ENCODE measurements at regions not wholly inside any gene's neighbourhood (a gene's known extent, or its start where the extent isn't known, plus 50 kb on each side); places are given as distances from the start of the nearest gene placed in this dataset.

DNA sequence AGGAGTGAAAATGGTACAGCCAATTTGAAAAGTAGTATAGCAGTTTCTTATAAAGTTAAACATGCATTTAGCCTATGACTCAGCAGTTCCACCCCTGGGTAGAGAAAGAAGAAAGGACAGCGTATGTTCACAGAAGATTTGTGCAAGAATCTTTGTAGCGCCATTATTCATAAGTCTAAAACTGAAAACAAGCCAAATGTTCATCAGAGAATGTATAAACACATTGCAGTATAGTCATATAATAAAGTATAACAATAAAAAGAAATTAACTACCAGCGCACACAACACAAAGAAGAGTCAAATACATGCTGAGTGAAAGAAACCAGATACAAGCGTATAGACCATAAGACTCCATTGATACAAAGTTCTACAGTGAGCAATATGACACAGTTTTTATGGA is 294.0 kb downstream of the SAMD5 start:
- intact Hi-C loops (cut with DNase I) = no loop called here
- DNase-seq = no peak

DNA sequence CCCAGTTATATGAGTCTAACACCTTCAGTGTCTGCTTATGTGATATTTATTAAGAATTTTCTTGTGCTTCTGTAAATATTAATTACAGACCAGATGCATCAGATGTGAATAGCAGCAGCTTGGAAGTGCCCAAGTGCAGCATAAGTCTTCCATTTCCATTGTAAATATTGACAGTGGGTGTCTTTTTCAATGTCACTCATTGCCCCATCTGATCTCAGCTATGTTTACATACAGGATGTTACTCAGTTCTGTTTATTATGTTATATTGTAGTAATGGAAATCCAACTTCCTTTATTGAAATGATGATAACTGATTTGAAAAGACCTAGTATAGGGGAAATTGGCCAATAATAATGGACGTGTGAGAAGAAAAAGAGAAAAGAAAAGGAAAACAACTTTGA is 296.7 kb downstream of the SAMD5 start:
- DNase-seq = no peak
- intact Hi-C loops (cut with DNase I) = no loop called here

GRCh38 chr6:147806697-147807096 is 298.2 kb downstream of the SAMD5 start:
- intact Hi-C loops (cut with DNase I) = no loop called here
- no peak for DNase-seq

GRCh38 chr6:147808640-147809039 is 300.1 kb downstream of the SAMD5 start:
- intact Hi-C loops (cut with DNase I) = no loop called here
- no peak for DNase-seq

DNA sequence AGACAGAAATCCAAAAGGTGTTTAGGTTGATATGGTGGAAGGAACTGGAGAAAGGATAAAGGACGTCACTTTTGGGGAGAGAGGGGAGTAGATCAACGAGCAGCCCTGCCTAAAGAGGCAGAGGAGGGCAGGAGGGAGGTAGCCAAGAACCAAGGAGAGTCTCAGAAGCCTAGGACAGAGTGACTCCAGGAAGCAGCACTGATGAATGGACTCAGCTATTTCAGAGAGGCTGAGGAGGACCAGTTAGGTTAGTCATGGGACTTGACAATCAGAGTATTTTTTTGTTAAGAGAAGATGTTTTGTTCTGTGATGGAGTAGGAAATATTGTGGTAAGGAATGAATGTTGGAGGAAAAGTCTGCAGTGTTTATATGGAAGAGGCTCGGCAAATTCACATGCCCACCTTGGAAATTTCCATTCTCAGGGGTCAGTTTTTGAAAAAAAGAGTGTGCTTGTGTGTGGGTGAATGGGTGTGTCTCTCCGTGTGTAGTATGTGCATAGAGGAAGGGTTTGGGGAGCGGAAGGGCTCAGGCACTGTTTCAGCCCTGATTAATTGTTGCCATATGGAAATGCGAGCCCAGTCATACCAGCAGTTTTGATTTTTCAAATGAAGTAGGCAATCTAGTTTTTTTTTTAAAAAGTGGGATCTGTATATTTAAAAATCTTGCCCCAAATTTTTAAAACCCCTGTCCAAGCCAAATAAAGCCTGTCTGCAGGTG is 303.6 kb downstream of the SAMD5 start:
- intact Hi-C loops (cut with DNase I) = no loop called here
- no peak for DNase-seq

- intact Hi-C loops (cut with DNase I) = no loop called here
- no peak for DNase-seq
These were observed 308.7 kb downstream of the SAMD5 start for GRCh38 chr6:147817042-147817689.

- intact Hi-C loops (cut with DNase I) = no loop called here
- DNase-seq = no peak
These were observed 312.0 kb downstream of the SAMD5 start for GRCh38 chr6:147820520-147820919.

DNA sequence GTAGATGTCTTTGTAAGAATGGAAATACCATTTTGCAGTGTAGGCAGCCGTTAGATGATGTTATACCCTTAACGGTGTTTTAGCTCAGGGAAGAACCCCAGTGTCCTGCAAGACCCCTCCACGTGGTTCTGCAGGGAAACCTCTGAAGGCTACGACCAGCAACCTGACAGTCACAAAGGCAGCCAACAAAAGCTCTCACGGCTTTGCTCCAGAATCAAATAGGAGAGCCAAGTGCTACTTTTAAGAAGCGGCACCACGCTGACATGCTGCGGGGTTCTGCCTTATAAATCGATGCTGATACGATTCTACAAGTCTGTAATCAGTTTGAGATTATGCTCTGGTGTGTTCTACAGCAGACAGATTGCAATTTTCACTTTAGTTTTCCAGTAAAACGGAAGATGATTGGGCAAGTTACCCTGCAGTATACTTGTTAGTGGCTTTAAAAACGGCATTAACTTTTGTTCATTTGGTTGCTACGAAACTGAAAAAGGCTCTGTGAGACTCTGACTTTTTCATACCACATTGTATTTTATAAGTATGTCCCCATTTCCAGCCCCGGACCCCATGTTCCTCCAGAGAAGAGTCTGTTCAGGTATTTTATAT is 312.9 kb downstream of the SAMD5 start:
- intact Hi-C loops (cut with DNase I) = no loop called here
- no peak for DNase-seq

DNA sequence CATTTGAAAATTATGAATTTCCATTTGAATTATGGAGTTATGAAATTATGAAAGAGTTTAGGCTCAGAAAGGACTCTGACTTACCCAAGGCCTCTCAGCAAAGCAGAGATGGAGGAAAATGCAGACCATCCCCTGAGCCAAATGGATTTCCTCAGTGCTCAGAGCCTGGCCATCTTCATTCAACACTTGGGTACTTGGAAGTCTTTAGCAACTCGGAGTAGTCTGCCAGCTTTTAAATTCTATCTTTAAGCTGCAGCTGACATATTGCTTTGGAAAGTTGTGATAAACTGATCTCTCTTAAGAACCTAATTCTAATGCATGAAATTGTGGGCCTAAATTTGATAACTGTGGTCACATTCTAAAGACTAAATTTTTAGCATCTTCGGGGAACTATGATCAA is 315.4 kb downstream of the SAMD5 start:
- intact Hi-C loops (cut with DNase I) = no loop called here
- no peak for DNase-seq

DNA sequence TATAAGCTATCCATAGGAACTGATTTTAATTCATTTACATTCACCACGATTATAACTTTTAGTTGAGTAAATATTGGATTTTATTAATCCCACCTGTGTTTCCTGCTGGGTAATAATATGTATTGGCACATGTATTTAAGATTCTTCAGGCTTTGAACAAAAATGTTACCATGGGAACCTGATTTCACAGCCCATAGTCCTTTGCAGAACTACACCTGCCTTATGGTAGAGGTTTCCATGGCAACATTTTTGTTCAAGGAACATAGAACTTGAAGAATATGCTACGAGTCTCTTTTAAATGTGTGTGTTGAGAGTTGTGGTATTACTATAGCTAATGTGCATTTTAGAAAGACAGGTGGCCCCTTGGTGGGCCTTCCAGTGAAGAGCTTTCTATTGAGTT is 317.4 kb downstream of the SAMD5 start:
- intact Hi-C loops (cut with DNase I) = no loop called here
- DNase-seq = no peak

DNA sequence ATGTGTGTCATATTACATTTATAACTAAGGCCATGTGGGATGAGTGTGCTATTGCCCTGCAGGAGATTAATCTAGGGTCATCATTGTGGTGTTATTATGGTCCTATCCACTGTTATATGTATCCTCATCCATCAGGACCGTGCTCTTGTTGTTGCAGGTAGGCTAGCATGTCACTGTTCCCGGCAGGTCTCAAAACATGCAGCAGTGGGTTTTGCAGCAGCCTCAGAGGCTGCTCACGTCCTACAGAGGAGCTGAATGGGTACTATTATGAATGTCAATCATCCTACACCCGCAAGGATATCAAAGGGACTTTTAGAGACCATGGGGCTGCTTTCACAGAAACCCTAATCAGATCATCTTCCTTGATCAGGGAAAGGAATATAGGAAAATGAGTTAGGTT is 318.2 kb downstream of the SAMD5 start:
- no peak for DNase-seq
- intact Hi-C loops (cut with DNase I) = no loop called here

DNA sequence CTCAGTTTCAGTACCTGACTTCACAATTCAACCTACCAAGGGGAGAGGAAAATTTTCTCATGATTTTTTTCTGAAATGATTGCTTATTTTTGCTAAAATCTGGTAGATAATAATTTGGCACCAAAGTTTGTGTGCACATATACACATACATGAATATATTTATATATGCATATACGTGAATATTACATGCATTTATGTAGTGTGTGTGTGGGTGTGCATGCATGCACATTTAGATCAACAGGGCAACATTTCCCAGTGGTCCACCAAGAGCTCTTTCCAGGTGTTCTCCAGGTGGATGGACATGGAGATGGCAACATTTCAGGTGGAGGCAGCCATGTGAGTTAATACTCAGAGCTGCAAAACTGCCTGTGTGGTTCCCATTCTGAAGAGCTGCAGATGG is 320.9 kb downstream of the SAMD5 start:
- intact Hi-C loops (cut with DNase I) = no loop called here

GRCh38 chr6:147829835-147830234 is 321.3 kb downstream of the SAMD5 start:
- no peak for DNase-seq
- intact Hi-C loops (cut with DNase I) = no loop called here

More for the DNA sequence above, 320.9 kb downstream of the SAMD5 start:
- DNase-seq = no peak

- no peak for DNase-seq
- intact Hi-C loops (cut with DNase I) = no loop called here
These were observed 322.9 kb downstream of the SAMD5 start for GRCh38 chr6:147831356-147831755.

DNA sequence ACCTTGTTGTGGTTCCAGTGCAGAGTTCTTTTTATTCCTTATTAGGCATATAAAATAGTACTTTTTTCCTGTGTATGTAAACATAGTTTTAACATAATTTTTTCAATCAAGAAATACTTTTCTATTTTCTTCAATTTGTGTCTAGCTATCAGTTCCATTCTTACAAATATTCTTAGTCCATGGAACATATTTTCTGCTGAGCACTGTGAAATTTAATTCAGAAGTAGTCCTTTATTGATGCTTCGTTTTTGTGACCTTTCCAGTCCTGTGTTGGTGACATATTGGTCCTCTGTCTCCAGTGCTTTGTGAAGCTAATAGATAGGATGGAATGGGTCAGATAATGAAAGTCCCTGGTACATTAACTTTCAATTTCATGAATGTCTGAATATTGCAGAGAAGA is 325.1 kb downstream of the SAMD5 start:
- intact Hi-C loops (cut with DNase I) = no loop called here
- DNase-seq = no peak

- intact Hi-C loops (cut with DNase I) = no loop called here
- DNase-seq = no peak
These were observed 325.7 kb downstream of the SAMD5 start for GRCh38 chr6:147834084-147834776.

- no peak for DNase-seq
- intact Hi-C loops (cut with DNase I) = no loop called here
These were observed 329.1 kb downstream of the SAMD5 start for GRCh38 chr6:147837540-147837939.

DNA sequence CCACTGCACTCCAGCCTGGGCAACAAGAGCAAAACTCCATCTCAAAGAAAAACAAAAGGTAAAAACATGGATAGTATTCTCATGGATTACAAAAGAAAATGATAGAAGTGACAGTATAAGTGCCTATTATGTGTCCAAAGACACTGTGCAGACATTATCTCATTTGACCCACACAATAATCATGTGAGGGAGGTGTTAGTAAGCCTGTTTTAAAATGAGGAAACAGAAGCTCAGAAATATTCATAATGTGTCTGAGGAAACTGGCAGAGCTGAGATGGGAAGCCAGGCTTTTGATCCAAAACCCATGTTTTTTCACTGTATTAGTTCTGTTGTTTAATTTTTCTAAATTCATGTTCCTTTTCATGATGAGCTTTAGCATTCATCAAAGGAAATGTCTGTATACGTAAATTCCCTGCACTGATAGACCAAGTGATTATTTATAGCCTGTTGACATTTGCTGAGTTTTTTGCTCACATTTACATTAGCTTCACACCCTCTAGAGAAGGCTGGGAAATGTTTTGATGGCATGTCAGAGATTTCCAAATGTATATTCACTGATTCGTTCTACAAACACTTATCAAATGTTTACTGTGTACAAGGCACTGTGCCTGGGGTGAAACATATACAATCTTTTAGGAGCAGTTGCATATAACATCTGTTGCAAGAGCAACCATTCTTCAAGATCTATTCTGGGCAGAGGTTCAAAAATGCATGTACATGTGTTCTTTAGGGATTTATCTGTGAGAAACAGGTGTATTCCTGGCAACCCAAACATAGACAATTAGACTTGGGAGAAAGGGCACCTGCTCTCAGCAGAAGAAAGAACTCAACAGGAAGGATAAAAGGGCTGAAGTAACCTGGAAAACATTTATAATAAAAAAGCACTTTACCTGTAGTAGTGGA is 331.5 kb downstream of the SAMD5 start:
- no peak for DNase-seq
- intact Hi-C loops (cut with DNase I) = no loop called here

DNA sequence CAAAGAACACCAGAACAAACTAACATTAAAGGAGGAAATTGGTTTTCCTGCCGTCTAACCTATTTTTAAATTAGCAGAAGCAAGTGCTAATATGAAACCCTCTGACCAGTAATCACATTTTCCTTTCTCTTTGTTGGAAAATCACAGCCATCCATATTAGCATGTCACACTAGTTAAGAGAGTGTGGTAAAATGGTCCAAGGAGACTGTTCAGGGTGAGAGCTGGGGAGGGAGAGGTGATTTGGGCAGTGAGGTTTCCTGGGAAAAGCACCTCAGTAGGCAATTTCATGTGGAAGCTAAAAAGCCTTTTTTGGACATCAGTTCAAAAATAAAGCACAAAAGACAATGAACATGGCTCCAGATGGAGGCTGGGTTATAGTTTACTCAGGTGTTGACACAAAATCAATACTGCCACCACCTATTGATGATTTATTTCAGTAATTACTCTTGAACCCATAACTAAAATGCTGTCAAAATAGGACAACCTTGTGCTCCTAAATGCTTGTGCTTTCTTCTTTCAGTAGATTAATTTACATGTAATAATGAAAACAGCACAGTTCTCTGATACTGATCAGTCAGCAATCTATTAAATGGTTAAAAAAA is 333.2 kb downstream of the SAMD5 start:
- intact Hi-C loops (cut with DNase I) = no loop called here
- no peak for DNase-seq

Measured in posterior cingulate gyrus (tissue), 11 donors.